HG03457 (cell line): ENCODE measurements at regions not wholly inside any gene's neighbourhood (a gene's known extent, or its start where the extent isn't known, plus 50 kb on each side); places are given as distances from the start of the nearest gene placed in this dataset.

Source experiments
- ATAC-seq: cut with Tn5 transposase; IDR thresholded peaks from one replicate; pipeline ENCODE4 v1.9.1; 2021; ENCODE audit warnings: moderate number of reproducible peaks; ENCODE audit not compliant: unreplicated experiment

- no peak for ATAC-seq
These were observed 359.9 kb downstream of the IRX2 start for GRCh38 chr5:2391566-2391965.

- ATAC-seq = no peak
These were observed 360.5 kb downstream of the IRX2 start for GRCh38 chr5:2391021-2391420.

GRCh38 chr5:2388571-2388970 lies 362.9 kb downstream of the IRX2 start:
- ATAC-seq = no peak

- ATAC-seq = no peak
These were observed 363.7 kb downstream of the IRX2 start for GRCh38 chr5:2387634-2388325.

GRCh38 chr5:2387250-2387633 lies 364.2 kb downstream of the IRX2 start:
- no peak for ATAC-seq

- ATAC-seq = no peak
These were observed 365.7 kb downstream of the IRX2 start for GRCh38 chr5:2385818-2386217.

- ATAC-seq = no peak
These were observed 367.8 kb downstream of the IRX2 start for GRCh38 chr5:2383698-2384065.

GRCh38 chr5:2382776-2383697 lies 368.4 kb downstream of the IRX2 start:
- no peak for ATAC-seq

GRCh38 chr5:2381861-2382260 lies 369.6 kb downstream of the IRX2 start:
- ATAC-seq = no peak

GRCh38 chr5:2381070-2381469 lies 370.4 kb downstream of the IRX2 start:
- ATAC-seq = no peak

GRCh38 chr5:2378976-2379375 lies 372.5 kb downstream of the IRX2 start:
- ATAC-seq = no peak

GRCh38 chr5:2378108-2378507 lies 373.4 kb downstream of the IRX2 start:
- no peak for ATAC-seq

- no peak for ATAC-seq
These were observed 375.0 kb downstream of the IRX2 start for GRCh38 chr5:2376486-2376885.

GRCh38 chr5:2375757-2376250 lies 375.7 kb downstream of the IRX2 start:
- ATAC-seq = no peak

- ATAC-seq = no peak
These were observed 376.2 kb downstream of the IRX2 start for GRCh38 chr5:2375291-2375690.

- ATAC-seq = no peak
These were observed 376.8 kb downstream of the IRX2 start for GRCh38 chr5:2374703-2375102.

GRCh38 chr5:2373631-2374030 lies 377.8 kb downstream of the IRX2 start:
- no peak for ATAC-seq

- no peak for ATAC-seq
These were observed 380.1 kb downstream of the IRX2 start for GRCh38 chr5:2371419-2371710.

GRCh38 chr5:2370626-2371418 lies 380.7 kb downstream of the IRX2 start:
- no peak for ATAC-seq

GRCh38 chr5:2369178-2369577 lies 382.3 kb downstream of the IRX2 start:
- ATAC-seq = no peak

GRCh38 chr5:2366816-2367215 lies 384.7 kb downstream of the IRX2 start:
- ATAC-seq = no peak

GRCh38 chr5:2357309-2357708 lies 394.2 kb downstream of the IRX2 start:
- no peak for ATAC-seq
